ENCODE measurements at regions not wholly inside any gene's neighbourhood (a gene's known extent, or its start where the extent isn't known, plus 50 kb on each side); places are given as distances from the start of the nearest gene placed in this dataset.
"Not testable (repeated sequence)": the region's sequence is repeated elsewhere in the genome, so short reads cannot be mapped to it uniquely, and the experiment has no call there.

DNA sequence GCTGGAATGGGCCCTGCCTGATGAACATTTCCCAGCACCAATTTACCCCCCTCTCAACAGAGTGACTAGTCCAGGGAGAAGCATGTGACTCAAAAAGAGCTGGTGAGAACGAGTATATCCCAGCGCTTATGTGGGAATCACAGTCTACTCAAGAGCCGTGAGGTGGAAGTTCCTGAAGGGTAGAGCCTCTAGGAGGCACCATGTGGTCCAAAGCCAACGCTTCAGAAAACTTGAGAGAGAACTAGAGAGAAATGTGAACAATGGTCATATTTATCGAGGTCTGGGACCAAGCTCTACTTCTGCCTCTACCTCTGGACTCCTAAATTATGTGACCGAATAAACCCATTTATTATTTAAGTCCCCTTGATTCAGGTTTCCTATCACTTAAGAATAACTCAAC lies 111.0 kb upstream of the RAP2B start:
- DNase-seq (no peak), ATAC-seq (no peak)
- H3K36me3 ChIP-seq (ENCODE audit: low read depth): no peaks in the 10 kb centered on the region
- H3K4me3 ChIP-seq: no peak overlapping the region
- no peaks in the 10 kb centered on the region for H3K4me1 ChIP-seq (ENCODE audit: low read depth)
- no peak for TF ChIP-seq CTCF (IDR thresholded peaks at IDR 0.05)
- no peaks in the 10 kb centered on the region for H3K9me3 ChIP-seq
- intact Hi-C loops (cut with DNase I, micrococcal nuclease): loop anchor here in 1 of 2 donors (10.0 kb wide), 1 partner anchor 104 kb away; no protein-coding TSS in a partner anchor

DNA sequence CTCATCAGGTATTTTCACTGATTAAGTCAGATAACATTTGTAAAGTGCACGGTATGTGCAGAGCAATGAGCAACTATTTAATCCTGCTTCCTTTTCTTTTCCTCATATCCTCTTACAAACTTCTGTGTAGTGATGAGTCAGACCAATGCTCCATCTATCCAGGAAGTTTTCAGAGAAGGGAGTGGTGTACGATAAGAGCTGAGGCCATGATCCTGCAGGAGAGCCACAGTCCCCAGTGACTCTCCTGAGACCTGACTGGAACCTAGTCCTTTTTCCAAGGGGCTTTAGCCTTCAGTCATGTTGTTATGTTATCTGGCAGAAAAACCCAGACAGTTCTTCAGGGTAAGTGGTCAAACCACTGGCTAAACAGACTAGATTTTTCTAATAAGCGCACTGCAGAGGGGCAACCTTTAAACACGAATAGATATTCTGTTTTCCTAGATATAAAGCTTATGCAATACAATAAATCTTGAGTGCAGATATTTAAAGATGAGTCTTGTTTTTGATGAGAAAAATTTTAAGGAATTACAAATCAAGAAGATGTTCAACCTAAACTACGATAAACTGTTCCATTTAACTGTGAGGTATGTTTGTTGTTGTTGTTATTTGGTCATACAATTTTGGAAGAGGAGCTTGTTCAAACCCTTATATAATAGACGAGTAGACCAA lies 110.5 kb upstream of the RAP2B start:
- H3K4me3 ChIP-seq: no peak overlapping the region
- intact Hi-C loops (cut with DNase I, micrococcal nuclease): loop anchor here in 1 of 2 donors (10.0 kb wide), 1 partner anchor 103 kb away; no protein-coding TSS in a partner anchor
- ATAC-seq: peak; percentile 96
- DNase-seq: peak in 1 of 3 donors; percentile 20
- H3K9me3 ChIP-seq: no peaks in the 10 kb centered on the region
- TF ChIP-seq CTCF (IDR thresholded peaks at IDR 0.05): no peak
- H3K4me1 ChIP-seq (ENCODE audit: low read depth): no peaks in the 10 kb centered on the region
- no peaks in the 10 kb centered on the region for H3K36me3 ChIP-seq (ENCODE audit: low read depth)

- Histone ChIP-seq H3K4me1 (ENCODE audit: low read depth) (no peaks in the 10 kb centered on the region), H3K4me3 (no peak overlapping the region), H3K36me3 (ENCODE audit: low read depth) (no peaks in the 10 kb centered on the region), H3K9me3 (no peaks in the 10 kb centered on the region)
- TF ChIP-seq CTCF (IDR thresholded peaks at IDR 0.05): no peak
- DNase-seq: peak in 2 of 3 donors; percentile 16 to 40
- intact Hi-C loops (cut with DNase I, micrococcal nuclease): loop anchor here in 1 of 2 donors (10.0 kb wide), 1 partner anchor 103 kb away; no protein-coding TSS in a partner anchor
- ATAC-seq: peak; percentile 94
Measured at GRCh38 chr3:153052096-153052460, 109.9 kb upstream of the RAP2B start.

- Histone ChIP-seq H3K36me3 (ENCODE audit: low read depth) (no peaks in the 10 kb centered on the region), H3K4me1 (ENCODE audit: low read depth) (no peaks in the 10 kb centered on the region), H3K4me3 (no peak overlapping the region), H3K9me3 (no peaks in the 10 kb centered on the region)
- ATAC-seq (no peak), DNase-seq (no peak)
- intact Hi-C loops (cut with DNase I, micrococcal nuclease): loop anchor here in 1 of 2 donors (10.0 kb wide), 1 partner anchor 100 kb away; no protein-coding TSS in a partner anchor
- TF ChIP-seq CTCF (IDR thresholded peaks at IDR 0.05): no peak
Measured at GRCh38 chr3:153055217-153055616, 106.8 kb upstream of the RAP2B start.

DNA sequence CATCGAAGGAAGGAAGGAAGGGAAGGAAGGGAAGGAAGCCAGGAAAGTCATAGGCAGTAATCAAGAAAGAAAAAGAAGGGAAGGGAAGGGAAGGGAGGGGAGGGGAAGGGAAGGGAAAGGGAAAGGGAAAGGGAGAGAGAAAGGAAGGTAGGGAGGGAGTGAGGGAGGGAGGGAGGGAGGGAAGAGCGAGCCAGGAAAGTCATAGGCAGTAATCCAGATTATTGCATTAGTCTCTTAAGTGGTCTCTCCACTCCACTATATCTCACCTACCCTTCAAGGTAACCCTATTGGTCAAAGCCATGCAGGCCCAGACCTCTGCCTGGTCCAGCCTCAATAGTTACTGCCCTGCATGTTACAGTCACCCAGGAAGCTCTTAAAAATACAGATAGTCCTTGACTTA lies 106.2 kb upstream of the RAP2B start:
- Histone ChIP-seq H3K4me3 (no peak overlapping the region), H3K4me1 (ENCODE audit: low read depth) (no peaks in the 10 kb centered on the region), H3K36me3 (ENCODE audit: low read depth) (no peaks in the 10 kb centered on the region), H3K9me3 (no peaks in the 10 kb centered on the region)
- ATAC-seq (no peak), DNase-seq (no peak)
- intact Hi-C loops (cut with DNase I, micrococcal nuclease): loop anchor here in 1 of 2 donors (10.0 kb wide), 1 partner anchor 99 kb away; no protein-coding TSS in a partner anchor
- no peak for TF ChIP-seq CTCF (IDR thresholded peaks at IDR 0.05)

DNA sequence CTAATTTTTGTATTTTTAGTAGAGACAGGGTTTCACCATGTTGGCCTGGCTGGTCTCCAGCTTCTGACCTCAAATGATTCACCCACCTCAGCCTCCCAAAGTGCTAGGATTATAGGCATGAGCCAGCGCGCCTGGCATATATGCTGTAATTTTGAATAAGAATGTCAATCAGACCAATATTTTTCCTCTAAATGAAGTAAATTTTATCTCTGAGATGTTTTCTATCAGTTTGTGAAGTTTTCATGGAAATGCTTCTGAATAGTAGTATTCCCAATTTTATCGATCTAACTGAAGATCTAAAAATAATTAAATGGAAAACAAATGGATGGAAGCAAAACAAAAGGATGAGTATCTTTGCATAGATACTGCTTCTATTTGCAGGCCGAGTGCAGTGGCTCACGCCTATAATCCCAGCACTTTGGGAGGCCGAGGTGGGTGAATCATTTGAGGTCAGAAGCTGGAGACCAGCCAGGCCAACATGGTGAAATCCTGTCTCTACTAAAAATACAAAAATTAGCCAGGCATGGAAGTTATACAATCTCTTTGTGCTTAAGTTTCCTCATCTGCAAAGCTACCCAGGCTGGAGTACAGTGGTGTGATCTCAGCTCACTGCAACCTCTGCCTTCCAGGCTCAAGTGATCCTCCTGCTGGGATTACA lies 103.9 kb upstream of the RAP2B start:
- H3K4me3 ChIP-seq; DNase-seq; H3K36me3 ChIP-seq (ENCODE audit: low read depth); H3K4me1 ChIP-seq (ENCODE audit: low read depth); H3K9me3 ChIP-seq: not testable (repeated sequence)
- intact Hi-C loops (cut with DNase I, micrococcal nuclease): loop anchor here in 1 of 2 donors (10.0 kb wide), 1 partner anchor 97 kb away; no protein-coding TSS in a partner anchor
- peak; percentile 23 for ATAC-seq

Measured in mucosa of descending colon (tissue), 3 donors.